ENCODE measurements at regions not wholly inside any gene's neighbourhood (a gene's known extent, or its start where the extent isn't known, plus 50 kb on each side); places are given as distances from the start of the nearest gene placed in this dataset.

GRCh38 chr4:138407329-138407728, 165.2 kb upstream of the SLC7A11 start:
- no peak for TF ChIP-seq CTCF (IDR thresholded peaks at IDR 0.05)

- TF ChIP-seq CTCF (IDR thresholded peaks at IDR 0.05) = no peak
These were observed 164.7 kb upstream of the SLC7A11 start for GRCh38 chr4:138406876-138407275.

- no peak for TF ChIP-seq CTCF (IDR thresholded peaks at IDR 0.05)
These were observed 163.9 kb upstream of the SLC7A11 start for GRCh38 chr4:138405934-138406567.

- no peak for TF ChIP-seq CTCF (IDR thresholded peaks at IDR 0.05)
These were observed 163.3 kb upstream of the SLC7A11 start for GRCh38 chr4:138405466-138405891.

GRCh38 chr4:138404801-138405200, 162.7 kb upstream of the SLC7A11 start:
- TF ChIP-seq CTCF (IDR thresholded peaks at IDR 0.05) = no peak

GRCh38 chr4:138404251-138404650, 162.1 kb upstream of the SLC7A11 start:
- TF ChIP-seq CTCF (IDR thresholded peaks at IDR 0.05) = no peak

- no peak for TF ChIP-seq CTCF (IDR thresholded peaks at IDR 0.05)
These were observed 159.2 kb upstream of the SLC7A11 start for GRCh38 chr4:138401334-138401733.

GRCh38 chr4:138400543-138400942, 158.4 kb upstream of the SLC7A11 start:
- no peak for TF ChIP-seq CTCF (IDR thresholded peaks at IDR 0.05)

Data from LNCAP (cell line).